Mesendoderm (in vitro differentiated cells): ENCODE measurements at regions not wholly inside any gene's neighbourhood (a gene's known extent, or its start where the extent isn't known, plus 50 kb on each side); places are given as distances from the start of the nearest gene placed in this dataset.

ENCODE experiments used
- DNase-seq: peaks from one replicate; pipeline ENCODE4 v3.0.0; 2013
- H2AK5ac ChIP-seq: 2 replicates; pipeline ENCODE4 v1.6.1; 2013; ENCODE audit warnings: low read length, inconsistent platforms
- H2BK120ac ChIP-seq: 2 replicates; pipeline ENCODE4 v1.6.1; 2013; ENCODE audit warnings: low read depth, mild to moderate bottlenecking, low read length, moderate library complexity, mixed read lengths
- H2BK15ac ChIP-seq: replicated peaks from 2 replicates; pipeline ENCODE4 v1.6.1; 2013; ENCODE audit warnings: low read depth, mild to moderate bottlenecking, moderate library complexity
- H2BK5ac ChIP-seq: 2 replicates; pipeline ENCODE4 v1.6.1; 2013; ENCODE audit warnings: low read length, inconsistent platforms
- H3K18ac ChIP-seq: 2 replicates; pipeline ENCODE4 v1.6.1; 2013; ENCODE audit warnings: mild to moderate bottlenecking, low read length, mixed read lengths
- H3K23ac ChIP-seq: one replicate; pipeline ENCODE4 v1.6.1; 2013; ENCODE audit warnings: low read length
- H3K27ac ChIP-seq: 2 replicates; pipeline ENCODE4 v1.5.1; 2013; ENCODE audit warnings: low read depth, mild to moderate bottlenecking, inconsistent platforms, low read length, moderate library complexity
- H3K27me3 ChIP-seq: 2 replicates; pipeline ENCODE4 v1.6.1; 2013; ENCODE audit warnings: low read length, control low read depth, mild to moderate bottlenecking, inconsistent platforms; ENCODE audit not compliant: insufficient read depth, poor library complexity
- H3K36me3 ChIP-seq: 2 replicates; pipeline ENCODE4 v1.6.1; 2013; ENCODE audit warnings: low read length, inconsistent platforms; ENCODE audit not compliant: control insufficient read depth, insufficient read depth
- H3K4ac ChIP-seq: one replicate; pipeline ENCODE4 v1.6.1; 2013; ENCODE audit warnings: low read depth, mild to moderate bottlenecking, low read length, moderate library complexity
- H3K4me1 ChIP-seq: 2 replicates; pipeline ENCODE4 v1.6.1; 2013; ENCODE audit warnings: low read depth, low read length, inconsistent platforms; ENCODE audit not compliant: control insufficient read depth
- H3K4me2 ChIP-seq: 2 replicates; pipeline ENCODE4 v1.6.1; 2013; ENCODE audit warnings: low read length
- H3K4me3 ChIP-seq: 2 replicates; pipeline ENCODE4 v1.5.1; 2013; ENCODE audit warnings: mild to moderate bottlenecking, low read length
- H3K56ac ChIP-seq: one replicate; pipeline ENCODE4 v1.6.1; 2013; ENCODE audit warnings: low read length
- H3K79me1 ChIP-seq: 2 replicates; pipeline ENCODE4 v1.6.1; 2013; ENCODE audit warnings: low read length, inconsistent platforms
- H3K79me2 ChIP-seq: 2 replicates; pipeline ENCODE4 v1.6.1; 2013; ENCODE audit warnings: mild to moderate bottlenecking, low read length; ENCODE audit not compliant: control insufficient read depth, insufficient read depth
- H3K9ac ChIP-seq: 2 replicates; pipeline ENCODE4 v1.6.1; 2013; ENCODE audit warnings: low read length, inconsistent platforms
- H4K5ac ChIP-seq: one replicate; pipeline ENCODE4 v1.6.1; 2013; ENCODE audit warnings: low read length
- H4K8ac ChIP-seq: one replicate; pipeline ENCODE4 v1.6.1; 2013; ENCODE audit warnings: low read depth, mild to moderate bottlenecking, control low read depth, low read length, moderate library complexity
- WGBS: extraction: QIAGEN DNeasy Blood & Tissue Kit; methylation state at CpG from one replicate; pipeline ENCODE4 v1.1.7; 2013; ENCODE audit warnings: low lambda C conversion rate, missing lambda C conversion rate; ENCODE audit not compliant: insufficient coverage; ENCODE audit errors: extremely low coverage; 5-methylcytosine and 5-hydroxymethylcytosine counted together

DNA sequence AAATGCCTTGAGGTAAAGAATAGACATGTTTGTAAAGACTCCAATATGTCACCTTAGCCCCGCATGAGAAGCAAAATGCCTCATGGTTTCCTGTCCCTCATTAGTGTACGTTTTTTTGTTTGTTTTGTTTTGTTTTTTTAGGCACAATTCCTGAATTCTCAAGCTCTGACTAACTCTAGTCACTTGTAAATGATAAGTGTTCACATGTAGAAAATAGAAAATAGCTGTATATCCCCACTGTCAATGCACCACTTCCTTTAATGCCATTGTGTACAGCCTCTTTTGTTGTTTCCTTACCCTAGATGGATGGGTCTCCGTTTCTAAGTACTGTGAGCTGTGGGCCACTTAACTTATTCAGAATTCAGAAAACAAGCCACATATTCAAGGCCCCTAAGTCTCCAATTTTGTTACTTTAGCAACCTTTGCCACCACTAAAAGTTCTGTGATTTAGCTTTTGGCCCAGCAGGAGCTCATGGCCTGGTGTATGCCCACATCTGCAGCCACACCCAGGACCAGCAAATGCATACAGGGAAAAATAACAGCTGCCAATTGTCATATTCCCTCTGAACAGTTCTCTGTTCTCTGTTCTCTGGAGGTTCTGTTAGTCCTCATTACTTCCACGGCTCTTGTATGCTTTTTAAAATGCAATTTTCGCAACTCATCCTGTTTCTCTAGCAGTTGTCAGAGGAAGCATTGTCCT, 655.5 kb downstream of the GBE1 start:
- no peak overlapping the region for H2AK5ac ChIP-seq
- H2BK15ac ChIP-seq = no peak overlapping the region
- H3K56ac ChIP-seq = no peak overlapping the region
- no peak overlapping the region for H3K4me2 ChIP-seq
- H3K79me2 ChIP-seq = no peaks in the 10 kb centered on the region
- WGBS = no CpG with 5 or more reads among the region's 5 CpGs
- no peak overlapping the region for H2BK120ac ChIP-seq
- no peaks in the 10 kb centered on the region for H3K36me3 ChIP-seq
- no peak overlapping the region for H2BK5ac ChIP-seq
- H4K5ac ChIP-seq = no peak overlapping the region
- no peak overlapping the region for H3K18ac ChIP-seq
- H3K9ac ChIP-seq = no peak overlapping the region
- no peak for DNase-seq
- no peak overlapping the region for H3K23ac ChIP-seq
- H3K79me1 ChIP-seq = no peaks in the 10 kb centered on the region
- H3K4me3 ChIP-seq = no peak overlapping the region
- no peaks in the 10 kb centered on the region for H3K27me3 ChIP-seq
- H3K27ac ChIP-seq = no peak overlapping the region
- no peak overlapping the region for H3K4ac ChIP-seq
- H3K4me1 ChIP-seq = no peaks in the 10 kb centered on the region
- no peak overlapping the region for H4K8ac ChIP-seq

GRCh38 chr3:81105206-81105605, 656.2 kb downstream of the GBE1 start:
- H2AK5ac ChIP-seq = no peak overlapping the region
- no peaks in the 10 kb centered on the region for H3K79me1 ChIP-seq
- no peak overlapping the region for H3K4ac ChIP-seq
- H3K9ac ChIP-seq = no peak overlapping the region
- H2BK120ac ChIP-seq = no peak overlapping the region
- no peak overlapping the region for H3K27ac ChIP-seq
- no peak overlapping the region for H4K8ac ChIP-seq
- no peak overlapping the region for H3K18ac ChIP-seq
- no peaks in the 10 kb centered on the region for H3K36me3 ChIP-seq
- no peak overlapping the region for H3K4me3 ChIP-seq
- 100% methylated on average over 2 of the region's 2 CpGs for WGBS
- no peaks in the 10 kb centered on the region for H3K79me2 ChIP-seq
- H2BK5ac ChIP-seq = no peak overlapping the region
- H3K23ac ChIP-seq = no peak overlapping the region
- no peaks in the 10 kb centered on the region for H3K4me1 ChIP-seq
- H3K4me2 ChIP-seq = no peak overlapping the region
- no peaks in the 10 kb centered on the region for H3K27me3 ChIP-seq
- no peak overlapping the region for H3K56ac ChIP-seq
- H4K5ac ChIP-seq = no peak overlapping the region
- no peak for DNase-seq
- no peak overlapping the region for H2BK15ac ChIP-seq

DNA sequence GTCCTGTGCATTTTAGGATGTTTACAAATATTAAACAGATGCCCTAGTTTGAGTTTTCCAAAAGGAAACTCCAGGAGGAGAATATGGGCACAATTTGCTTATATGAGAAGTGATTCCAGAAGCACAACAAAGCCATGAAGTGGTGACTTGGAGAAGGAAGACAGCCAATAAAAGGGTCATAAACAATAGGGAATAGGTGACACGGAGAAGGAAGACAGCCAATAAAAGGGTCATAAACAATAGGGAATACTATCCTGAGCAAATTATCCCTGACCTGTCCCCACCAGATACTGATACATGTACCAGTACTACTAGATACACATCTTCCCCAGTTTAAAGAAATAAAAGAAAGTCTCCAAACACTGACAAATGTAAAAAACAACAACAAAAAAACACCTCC, 663.6 kb downstream of the GBE1 start:
- Histone ChIP-seq H3K4me3 (no peak overlapping the region), H3K27me3 (no peaks in the 10 kb centered on the region), H2BK5ac (no peak overlapping the region), H4K8ac (no peak overlapping the region), H3K56ac (no peak overlapping the region), H3K79me2 (no peaks in the 10 kb centered on the region), H2BK15ac (no peak overlapping the region), H3K4me2 (no peak overlapping the region), H2AK5ac (no peak overlapping the region), H3K79me1 (no peaks in the 10 kb centered on the region), H3K18ac (no peak overlapping the region), H3K4me1 (no peaks in the 10 kb centered on the region), H3K27ac (no peak overlapping the region), H3K9ac (no peak overlapping the region), H3K23ac (no peak overlapping the region), H3K4ac (no peak overlapping the region), H4K5ac (no peak overlapping the region), H2BK120ac (no peak overlapping the region), H3K36me3 (no peaks in the 10 kb centered on the region)
- DNase-seq = no peak
- WGBS = no CpG with 5 or more reads among the region's 1 CpG

DNA sequence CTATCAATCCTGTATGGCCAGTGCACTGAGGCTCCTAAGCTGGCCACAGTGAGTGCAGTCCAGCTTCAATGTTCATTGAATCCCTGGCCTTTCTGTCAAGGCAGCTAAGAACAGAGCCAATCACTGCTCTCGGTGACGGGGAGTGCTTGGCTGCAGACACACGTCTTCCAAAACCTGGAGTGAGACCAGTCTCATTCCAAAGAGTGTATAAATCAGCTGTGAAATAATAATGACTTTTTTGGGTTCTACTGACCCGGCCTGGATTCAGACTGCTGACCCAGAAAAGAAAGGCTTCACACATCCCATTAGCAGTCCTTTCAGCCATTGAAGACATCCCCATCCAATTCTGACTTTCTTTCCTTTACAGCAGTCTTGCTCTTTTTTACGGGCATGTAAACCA, 665.5 kb downstream of the GBE1 start:
- DNase-seq = no peak

GRCh38 chr3:81094986-81095385, 666.5 kb downstream of the GBE1 start:
- Histone ChIP-seq H2BK5ac (no peak overlapping the region), H2AK5ac (no peak overlapping the region), H3K36me3 (no peaks in the 10 kb centered on the region), H2BK15ac (no peak overlapping the region), H3K23ac (no peak overlapping the region), H3K27me3 (no peaks in the 10 kb centered on the region), H3K4ac (no peak overlapping the region), H3K4me3 (no peak overlapping the region), H3K27ac (no peak overlapping the region), H4K5ac (no peak overlapping the region), H4K8ac (no peak overlapping the region), H3K79me1 (no peaks in the 10 kb centered on the region), H2BK120ac (no peak overlapping the region), H3K9ac (no peak overlapping the region), H3K18ac (no peak overlapping the region), H3K79me2 (no peaks in the 10 kb centered on the region), H3K4me2 (no peak overlapping the region), H3K4me1 (no peaks in the 10 kb centered on the region), H3K56ac (no peak overlapping the region)
- WGBS = no CpG with 5 or more reads among the region's 7 CpGs
- DNase-seq = no peak

More for the DNA sequence above, 665.5 kb downstream of the GBE1 start:
- Histone ChIP-seq H3K4me1 (no peaks in the 10 kb centered on the region), H3K27ac (no peak overlapping the region), H2BK15ac (no peak overlapping the region), H3K23ac (no peak overlapping the region), H3K4me3 (no peak overlapping the region), H3K9ac (no peak overlapping the region), H3K79me1 (no peaks in the 10 kb centered on the region), H2AK5ac (no peak overlapping the region), H2BK5ac (no peak overlapping the region), H3K4ac (no peak overlapping the region), H3K4me2 (no peak overlapping the region), H3K79me2 (no peaks in the 10 kb centered on the region), H3K56ac (no peak overlapping the region), H3K18ac (no peak overlapping the region), H2BK120ac (no peak overlapping the region), H4K8ac (no peak overlapping the region), H3K27me3 (no peaks in the 10 kb centered on the region), H4K5ac (no peak overlapping the region), H3K36me3 (no peaks in the 10 kb centered on the region)
- WGBS = no CpG with 5 or more reads among the region's 5 CpGs

GRCh38 chr3:81087607-81088006, 673.8 kb downstream of the GBE1 start:
- Histone ChIP-seq H3K9ac (no peak overlapping the region), H3K36me3 (no peaks in the 10 kb centered on the region), H3K79me2 (no peaks in the 10 kb centered on the region), H3K27me3 (no peaks in the 10 kb centered on the region), H4K5ac (no peak overlapping the region), H3K18ac (no peak overlapping the region), H2BK15ac (no peak overlapping the region), H3K56ac (no peak overlapping the region), H3K4ac (no peak overlapping the region), H2AK5ac (no peak overlapping the region), H3K79me1 (no peaks in the 10 kb centered on the region), H3K4me1 (no peaks in the 10 kb centered on the region), H2BK120ac (no peak overlapping the region), H3K27ac (no peak overlapping the region), H3K4me3 (no peak overlapping the region), H3K4me2 (no peak overlapping the region), H4K8ac (no peak overlapping the region), H2BK5ac (no peak overlapping the region), H3K23ac (no peak overlapping the region)
- WGBS = no CpG with 5 or more reads among the region's 3 CpGs
- no peak for DNase-seq
